ENCODE measurements at regions not wholly inside any gene's neighbourhood (a gene's known extent, or its start where the extent isn't known, plus 50 kb on each side); places are given as distances from the start of the nearest gene placed in this dataset.

- H3K9me3 ChIP-seq (ENCODE audit: severe bottlenecking), result no peaks in the 10 kb centered on the region
- no peaks in the 10 kb centered on the region for H3K4me1 ChIP-seq (ENCODE audit: insufficient read depth, poor library complexity, severe bottlenecking)
- H3K4me3 ChIP-seq (ENCODE audit: severe bottlenecking), result no peak overlapping the region
- DNase-seq (ENCODE audit: low spot score), result no peak
- no peak for ATAC-seq (ENCODE audit: low read depth)
- TF ChIP-seq CTCF (IDR thresholded peaks at IDR 0.05; ENCODE audit: poor library complexity, severe bottlenecking), result no peak
- no peak overlapping the region for H3K27ac ChIP-seq (ENCODE audit: poor library complexity, severe bottlenecking)
- H3K27me3 ChIP-seq (ENCODE audit: insufficient read depth, poor library complexity, severe bottlenecking), result no peaks in the 10 kb centered on the region
- no peaks in the 10 kb centered on the region for H3K36me3 ChIP-seq (ENCODE audit: low read depth)
These were observed 296.1 kb upstream of the FZD8 start for GRCh38 chr10:35938160-35938559.

GRCh38 chr10:35937546-35937945 lies 295.4 kb upstream of the FZD8 start:
- H3K27me3 ChIP-seq (ENCODE audit: insufficient read depth, poor library complexity, severe bottlenecking), result no peaks in the 10 kb centered on the region
- H3K9me3 ChIP-seq (ENCODE audit: severe bottlenecking), result no peaks in the 10 kb centered on the region
- no peaks in the 10 kb centered on the region for H3K4me1 ChIP-seq (ENCODE audit: insufficient read depth, poor library complexity, severe bottlenecking)
- no peak overlapping the region for H3K27ac ChIP-seq (ENCODE audit: poor library complexity, severe bottlenecking)
- DNase-seq (ENCODE audit: low spot score) (no peak), ATAC-seq (ENCODE audit: low read depth) (no peak)
- no peaks in the 10 kb centered on the region for H3K36me3 ChIP-seq (ENCODE audit: low read depth)
- no peak for TF ChIP-seq CTCF (IDR thresholded peaks at IDR 0.05; ENCODE audit: poor library complexity, severe bottlenecking)
- H3K4me3 ChIP-seq (ENCODE audit: severe bottlenecking), result no peak overlapping the region

- Histone ChIP-seq H3K9me3 (ENCODE audit: severe bottlenecking) (no peaks in the 10 kb centered on the region), H3K27me3 (ENCODE audit: insufficient read depth, poor library complexity, severe bottlenecking) (no peaks in the 10 kb centered on the region), H3K36me3 (ENCODE audit: low read depth) (no peaks in the 10 kb centered on the region), H3K4me1 (ENCODE audit: insufficient read depth, poor library complexity, severe bottlenecking) (no peaks in the 10 kb centered on the region), H3K27ac (ENCODE audit: poor library complexity, severe bottlenecking) (no peak overlapping the region), H3K4me3 (ENCODE audit: severe bottlenecking) (no peak overlapping the region)
- DNase-seq (ENCODE audit: low spot score) (no peak), ATAC-seq (ENCODE audit: low read depth) (no peak)
- no peak for TF ChIP-seq CTCF (IDR thresholded peaks at IDR 0.05; ENCODE audit: poor library complexity, severe bottlenecking)
These were observed 292.5 kb upstream of the FZD8 start for GRCh38 chr10:35934642-35934995.

GRCh38 chr10:35933940-35934641 lies 292.0 kb upstream of the FZD8 start:
- no peak for ATAC-seq (ENCODE audit: low read depth)
- no peak overlapping the region for H3K27ac ChIP-seq (ENCODE audit: poor library complexity, severe bottlenecking)
- H3K27me3 ChIP-seq (ENCODE audit: insufficient read depth, poor library complexity, severe bottlenecking), result no peaks in the 10 kb centered on the region

More at GRCh38 chr10:35933940-35934641, 292.0 kb upstream of the FZD8 start:
- no peak for TF ChIP-seq CTCF (IDR thresholded peaks at IDR 0.05; ENCODE audit: poor library complexity, severe bottlenecking)
- no peaks in the 10 kb centered on the region for H3K9me3 ChIP-seq (ENCODE audit: severe bottlenecking)
- DNase-seq (ENCODE audit: low spot score), result no peak
- H3K4me1 ChIP-seq (ENCODE audit: insufficient read depth, poor library complexity, severe bottlenecking), result no peaks in the 10 kb centered on the region
- H3K36me3 ChIP-seq (ENCODE audit: low read depth), result no peaks in the 10 kb centered on the region
- H3K4me3 ChIP-seq (ENCODE audit: severe bottlenecking), result no peak overlapping the region
